GM12891 (cell line): ENCODE measurements at regions not wholly inside any gene's neighbourhood (a gene's known extent, or its start where the extent isn't known, plus 50 kb on each side); places are given as distances from the start of the nearest gene placed in this dataset.

ENCODE experiments used
- PAX5 ChIP-seq: IDR thresholded peaks from 2 replicates; pipeline ENCODE4 v1.6.1; 2011; ENCODE audit warnings: low read length, moderate library complexity, mild to moderate bottlenecking; ENCODE audit not compliant: insufficient read depth, severe bottlenecking
- POLR2A ChIP-seq: IDR thresholded peaks from 2 replicates; pipeline ENCODE4 v1.6.1; 2011; ENCODE audit warnings: low read depth, low read length, control low read depth
- POLR2AphosphoS5 ChIP-seq: IDR thresholded peaks from 2 replicates; pipeline ENCODE4 v1.6.1; 2011; ENCODE audit warnings: low read depth, low read length, control low read depth
- POU2F2 ChIP-seq: IDR thresholded peaks from 2 replicates; pipeline ENCODE4 v1.6.1; 2011; ENCODE audit warnings: low read depth, mild to moderate bottlenecking, control low read depth, low read length, moderate library complexity
- SPI1 ChIP-seq: IDR thresholded peaks from 2 replicates; pipeline ENCODE4 v1.6.1; 2011; ENCODE audit warnings: low read depth, low read length, control low read depth
- TAF1 ChIP-seq: IDR thresholded peaks from 2 replicates; pipeline ENCODE4 v1.6.1; 2011; ENCODE audit warnings: low read depth, low read length, control low read depth

- no peak for TF ChIP-seq TAF1
- no peak for TF ChIP-seq POLR2A
- TF ChIP-seq POLR2AphosphoS5, result no peak
- TF ChIP-seq SPI1, result no peak
- no peak for TF ChIP-seq POU2F2
- TF ChIP-seq PAX5, result no peak
These were observed 198.1 kb downstream of the MMUT start for GRCh38 chr6:49264909-49265308.
